DOHH2 (cell line): ENCODE measurements at regions not wholly inside any gene's neighbourhood (a gene's known extent, or its start where the extent isn't known, plus 50 kb on each side); places are given as distances from the start of the nearest gene placed in this dataset.

ENCODE experiments used
- H3F3A ChIP-seq: fragments of 200-600 bp; sonication (generic), shearing (Covaris generic); 2 replicates; pipeline ENCODE4 v1.6.0; 2016; ENCODE audit warnings: antibody characterized with exemption, mild to moderate bottlenecking; ENCODE audit not compliant: control insufficient read depth, insufficient read depth
- H3K27ac ChIP-seq: fragments of 200-600 bp; sonication (generic); 2 replicates; pipeline ENCODE4 v1.5.1; 2014; ENCODE audit warnings: low read depth, mild to moderate bottlenecking, low read length, moderate library complexity
- H3K27me3 ChIP-seq: fragments of 200-600 bp; sonication (generic); 2 replicates; pipeline ENCODE4 v1.6.1; 2014; ENCODE audit warnings: mild to moderate bottlenecking, low read length, mixed read lengths; ENCODE audit not compliant: control insufficient read depth
- H3K36me3 ChIP-seq: fragments of 200-600 bp; sonication (generic); 2 replicates; pipeline ENCODE4 v1.6.1; 2014; ENCODE audit warnings: mild to moderate bottlenecking, low read length, moderate library complexity, mixed read lengths; ENCODE audit not compliant: control insufficient read depth
- H3K4me1 ChIP-seq: fragments of 200-600 bp; sonication (generic); 2 replicates; pipeline ENCODE4 v1.6.1; 2014; ENCODE audit warnings: mild to moderate bottlenecking, low read length, mixed read lengths; ENCODE audit not compliant: control insufficient read depth
- H3K4me2 ChIP-seq: fragments of 200-600 bp; sonication (generic); 2 replicates; pipeline ENCODE4 v1.6.0; 2014; ENCODE audit warnings: mild to moderate bottlenecking, low read length, moderate library complexity
- H3K4me3 ChIP-seq: fragments of 200-600 bp; sonication (generic); 2 replicates; pipeline ENCODE4 v1.5.1; 2014; ENCODE audit warnings: mild to moderate bottlenecking, low read length, mixed read lengths
- H3K79me2 ChIP-seq: fragments of 200-600 bp; sonication (generic); 2 replicates; pipeline ENCODE4 v1.6.1; 2014; ENCODE audit warnings: mild to moderate bottlenecking, low read length, mixed read lengths; ENCODE audit not compliant: control insufficient read depth
- H3K9me2 ChIP-seq: fragments of 200-600 bp; sonication (generic); replicated peaks from 2 replicates; pipeline ENCODE4 v1.6.1; 2014; ENCODE audit warnings: mild to moderate bottlenecking, low read length, mixed read lengths; ENCODE audit not compliant: control insufficient read depth
- H3K9me3 ChIP-seq: fragments of 200-600 bp; sonication (generic); 2 replicates; pipeline ENCODE4 v1.6.1; 2014; ENCODE audit warnings: antibody characterized with exemption, low read length, mixed read lengths; ENCODE audit not compliant: control insufficient read depth, insufficient read depth
- H4K20me1 ChIP-seq: fragments of 200-600 bp; sonication (generic); 2 replicates; pipeline ENCODE4 v1.6.0; 2014; ENCODE audit warnings: low read depth, mild to moderate bottlenecking, antibody characterized with exemption, low read length, moderate library complexity; ENCODE audit not compliant: control insufficient read depth, insufficient read depth
- EZH2phosphoT487 ChIP-seq: fragments of 200-600 bp; sonication (generic); IDR thresholded peaks from 2 replicates; pipeline ENCODE4 v1.6.1; 2017; ENCODE audit warnings: borderline replicate concordance, mild to moderate bottlenecking, antibody characterized with exemption, low read length, moderate library complexity, mixed read lengths
- TF ChIP-seq, protein P1 (sequence below): fragments of 200-600 bp; sonication (generic); IDR thresholded peaks from one replicate; pipeline ENCODE4 v1.5.1; 2014; ENCODE audit warnings: antibody characterized with exemption, mild to moderate bottlenecking, low read depth, low read length; ENCODE audit not compliant: poor library complexity, severe bottlenecking

GRCh38 chr2:139746901-139747300, 966.7 kb upstream of the NXPH2 start:
- Histone ChIP-seq H3K9me3 (no peaks in the 10 kb centered on the region), H3K9me2 (no peaks in the 10 kb centered on the region), H3K4me3 (no peak overlapping the region)

GRCh38 chr2:139744273-139744672, 964.1 kb upstream of the NXPH2 start:
- no peaks in the 10 kb centered on the region for H3K4me1 ChIP-seq
- no peak overlapping the region for H3K4me2 ChIP-seq
- H3K9me3 ChIP-seq: no peaks in the 10 kb centered on the region
- no peaks in the 10 kb centered on the region for H3K27me3 ChIP-seq
- H3K4me3 ChIP-seq: no peak overlapping the region
- no peaks in the 10 kb centered on the region for H4K20me1 ChIP-seq
- H3K36me3 ChIP-seq: no peaks in the 10 kb centered on the region
- no peaks in the 10 kb centered on the region for H3K79me2 ChIP-seq
- TF ChIP-seq, protein P1, sequence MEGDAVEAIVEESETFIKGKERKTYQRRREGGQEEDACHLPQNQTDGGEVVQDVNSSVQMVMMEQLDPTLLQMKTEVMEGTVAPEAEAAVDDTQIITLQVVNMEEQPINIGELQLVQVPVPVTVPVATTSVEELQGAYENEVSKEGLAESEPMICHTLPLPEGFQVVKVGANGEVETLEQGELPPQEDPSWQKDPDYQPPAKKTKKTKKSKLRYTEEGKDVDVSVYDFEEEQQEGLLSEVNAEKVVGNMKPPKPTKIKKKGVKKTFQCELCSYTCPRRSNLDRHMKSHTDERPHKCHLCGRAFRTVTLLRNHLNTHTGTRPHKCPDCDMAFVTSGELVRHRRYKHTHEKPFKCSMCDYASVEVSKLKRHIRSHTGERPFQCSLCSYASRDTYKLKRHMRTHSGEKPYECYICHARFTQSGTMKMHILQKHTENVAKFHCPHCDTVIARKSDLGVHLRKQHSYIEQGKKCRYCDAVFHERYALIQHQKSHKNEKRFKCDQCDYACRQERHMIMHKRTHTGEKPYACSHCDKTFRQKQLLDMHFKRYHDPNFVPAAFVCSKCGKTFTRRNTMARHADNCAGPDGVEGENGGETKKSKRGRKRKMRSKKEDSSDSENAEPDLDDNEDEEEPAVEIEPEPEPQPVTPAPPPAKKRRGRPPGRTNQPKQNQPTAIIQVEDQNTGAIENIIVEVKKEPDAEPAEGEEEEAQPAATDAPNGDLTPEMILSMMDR: no peak
- no peak for TF ChIP-seq EZH2phosphoT487
- no peak overlapping the region for H3K27ac ChIP-seq
- no peaks in the 10 kb centered on the region for H3F3A ChIP-seq
- H3K9me2 ChIP-seq: no peaks in the 10 kb centered on the region

More at GRCh38 chr2:139746901-139747300, 966.7 kb upstream of the NXPH2 start:
- TF ChIP-seq, protein P1: no peak
- no peak for TF ChIP-seq EZH2phosphoT487
- no peak overlapping the region for H3K4me2 ChIP-seq
- H3F3A ChIP-seq: no peaks in the 10 kb centered on the region
- no peaks in the 10 kb centered on the region for H4K20me1 ChIP-seq
- H3K27me3 ChIP-seq: no peaks in the 10 kb centered on the region
- no peaks in the 10 kb centered on the region for H3K79me2 ChIP-seq
- no peak overlapping the region for H3K27ac ChIP-seq
- H3K36me3 ChIP-seq: no peaks in the 10 kb centered on the region
- no peaks in the 10 kb centered on the region for H3K4me1 ChIP-seq

DNA sequence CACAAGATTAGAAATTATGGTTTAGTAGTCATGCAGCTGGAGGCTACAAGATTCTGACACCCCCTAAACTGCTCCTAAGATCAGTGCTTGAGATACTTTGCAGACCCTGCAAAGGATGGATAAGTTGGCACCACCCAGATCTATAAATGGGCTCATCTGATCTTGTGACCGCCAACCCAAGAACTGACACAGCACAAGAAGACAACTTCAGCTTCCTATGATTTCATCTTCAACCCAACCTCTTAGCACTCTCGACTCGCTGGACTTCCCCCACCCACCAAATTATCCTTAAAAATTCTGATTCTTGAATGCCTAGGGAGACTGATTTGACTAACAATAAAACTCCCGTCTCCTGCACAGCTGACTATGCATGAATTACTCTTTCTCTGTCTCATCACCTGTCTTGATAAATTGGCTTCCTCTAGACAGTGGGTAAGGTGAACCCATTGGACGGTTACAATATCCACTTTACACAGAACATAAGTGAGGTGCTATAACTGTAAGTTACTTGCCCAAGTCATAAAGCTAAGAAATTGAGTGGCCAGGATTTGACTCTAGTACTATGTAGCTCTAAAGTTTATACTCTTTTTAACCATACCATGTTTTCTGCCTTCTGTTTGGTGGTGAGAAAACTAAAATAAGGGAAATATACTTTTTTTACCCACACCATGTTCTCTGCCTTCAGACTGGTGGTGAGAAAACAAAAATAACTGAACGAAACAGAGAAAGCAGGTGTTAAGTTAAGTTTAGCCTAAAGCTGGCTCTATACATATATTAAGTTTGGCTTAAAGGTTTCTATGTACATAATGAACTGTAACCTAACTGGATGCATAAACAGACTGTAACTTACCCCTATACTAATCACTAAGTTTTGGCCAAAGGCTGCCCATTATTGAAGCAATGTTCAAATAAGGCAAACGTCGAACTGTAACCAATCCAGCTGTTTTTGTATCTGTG, 962.3 kb upstream of the NXPH2 start:
- no peaks in the 10 kb centered on the region for H3K9me3 ChIP-seq
- TF ChIP-seq EZH2phosphoT487: no peak
- TF ChIP-seq, protein P1: no peak
- no peaks in the 10 kb centered on the region for H3F3A ChIP-seq
- H4K20me1 ChIP-seq: no peaks in the 10 kb centered on the region
- H3K79me2 ChIP-seq: no peaks in the 10 kb centered on the region
- H3K4me2 ChIP-seq: no peak overlapping the region
- no peak overlapping the region for H3K4me3 ChIP-seq
- no peaks in the 10 kb centered on the region for H3K27me3 ChIP-seq
- H3K4me1 ChIP-seq: no peaks in the 10 kb centered on the region
- no peak overlapping the region for H3K27ac ChIP-seq
- no peaks in the 10 kb centered on the region for H3K36me3 ChIP-seq
- H3K9me2 ChIP-seq: no peaks in the 10 kb centered on the region
